IMR-90 (cell line): ENCODE measurements at regions not wholly inside any gene's neighbourhood (a gene's known extent, or its start where the extent isn't known, plus 50 kb on each side); places are given as distances from the start of the nearest gene placed in this dataset.

ENCODE experiments used
- ATAC-seq: fragments of 200-7000 bp; cut with Tn5 transposase; 2 replicates; pipeline ENCODE4 v1.9.1; 2020; ENCODE audit warnings: low read depth, mild to moderate bottlenecking, moderate library complexity
- BruUV-seq: library from RNA; stranded (reverse); fragments of 400-500 nt; replicated peaks from 2 replicates; lab custom pipeline; 2021; lab: Mats Ljungman, UMichigan
- CTCF ChIA-PET: fragments of 300-600 bp; formaldehyde crosslinking; extraction: SDS; loops from one replicate; lab custom pipeline; 2021; ENCODE audit warnings: antibody characterized with exemption; lab: Yijun Ruan, JAX
- POLR2A ChIA-PET: fragments of 300-600 bp; sonication (Branson Sonifier 250); formaldehyde crosslinking; loops from one replicate; lab custom pipeline; 2022; ENCODE audit warnings: antibody characterized with exemption; ENCODE audit not compliant: unreplicated experiment; lab: Charles Lee
- DNase-seq: peaks from one replicate; pipeline ENCODE4 v3.0.0; 2013
- H2AFZ ChIP-seq: replicated peaks from 2 replicates; pipeline ENCODE3; 2013; ENCODE audit warnings: low read length, mild to moderate bottlenecking; ENCODE audit not compliant: poor library complexity
- H2AK5ac ChIP-seq: 2 replicates; pipeline ENCODE4 v1.6.1; 2013; ENCODE audit warnings: low read depth, low read length, inconsistent platforms
- H2AK9ac ChIP-seq: replicated peaks from 2 replicates; pipeline ENCODE3; 2013; ENCODE audit warnings: mild to moderate bottlenecking, low read depth, low read length, moderate library complexity; ENCODE audit not compliant: poor library complexity
- H2BK120ac ChIP-seq: 2 replicates; pipeline ENCODE4 v1.6.1; 2013; ENCODE audit warnings: low read depth, low read length, inconsistent platforms
- H2BK15ac ChIP-seq: 3 replicates; pipeline ENCODE4 v1.6.1; 2013; ENCODE audit warnings: low read depth, low read length, inconsistent platforms
- H2BK20ac ChIP-seq: 2 replicates; pipeline ENCODE4 v1.6.1; 2013; ENCODE audit warnings: low read depth, mild to moderate bottlenecking, inconsistent platforms, low read length, moderate library complexity
- H2BK5ac ChIP-seq: 2 replicates; pipeline ENCODE4 v1.6.1; 2013; ENCODE audit warnings: mild to moderate bottlenecking, low read depth, low read length, inconsistent platforms; ENCODE audit not compliant: poor library complexity, severe bottlenecking
- H3K14ac ChIP-seq: replicated peaks from 2 replicates; pipeline ENCODE4 v1.6.1; 2013; ENCODE audit warnings: low read depth, low read length, inconsistent platforms
- H3K18ac ChIP-seq: 2 replicates; pipeline ENCODE4 v1.6.1; 2013; ENCODE audit warnings: low read depth, low read length, control low read depth
- H3K23ac ChIP-seq: 2 replicates; pipeline ENCODE4 v1.6.1; 2013; ENCODE audit warnings: low read depth, low read length, inconsistent platforms
- H3K27ac ChIP-seq: 2 replicates; pipeline ENCODE4 v1.5.1; 2013; ENCODE audit warnings: mild to moderate bottlenecking, control low read depth, low read length; ENCODE audit not compliant: insufficient read depth
- H3K27me3 ChIP-seq: 2 replicates; pipeline ENCODE4 v1.6.1; 2013; ENCODE audit warnings: low read length; ENCODE audit not compliant: control insufficient read depth, insufficient read depth
- H3K36me3 ChIP-seq: 2 replicates; pipeline ENCODE4 v1.6.1; 2013; ENCODE audit warnings: low read length, mixed read lengths; ENCODE audit not compliant: control insufficient read depth, insufficient read depth
- H3K4ac ChIP-seq: 2 replicates; pipeline ENCODE4 v1.6.1; 2013; ENCODE audit warnings: low read depth, low read length, inconsistent platforms
- H3K4me1 ChIP-seq: 2 replicates; pipeline ENCODE4 v1.6.1; 2013; ENCODE audit warnings: low read length, mixed read lengths; ENCODE audit not compliant: control insufficient read depth, insufficient read depth
- H3K4me2 ChIP-seq: 2 replicates; pipeline ENCODE4 v1.6.1; 2013; ENCODE audit warnings: low read depth, mild to moderate bottlenecking, control low read depth, low read length, moderate library complexity
- H3K4me3 ChIP-seq: 2 replicates; pipeline ENCODE4 v1.5.1; 2013; ENCODE audit warnings: low read depth, mild to moderate bottlenecking, control low read depth, low read length, moderate library complexity; ENCODE audit not compliant: insufficient read depth
- H3K56ac ChIP-seq: 2 replicates; pipeline ENCODE4 v1.6.1; 2013; ENCODE audit warnings: low read length, inconsistent platforms; ENCODE audit not compliant: insufficient read depth; ENCODE audit errors: extremely low read depth
- H3K79me1 ChIP-seq, 2 experiments: 2 replicates each; pipeline ENCODE4 v1.6.1; 2013; ENCODE audit warnings: low read length in 2 of 2, inconsistent platforms in 1 of 2, low read depth in 1 of 2
- H3K9ac ChIP-seq: 2 replicates; pipeline ENCODE4 v1.6.1; 2013; ENCODE audit warnings: low read depth, low read length, control low read depth
- H3K9me1 ChIP-seq: 2 replicates; pipeline ENCODE4 v1.6.1; 2013; ENCODE audit warnings: low read length, inconsistent platforms; ENCODE audit not compliant: insufficient read depth
- H3K9me3 ChIP-seq: 2 replicates; pipeline ENCODE4 v1.6.1; 2013; ENCODE audit warnings: low read length; ENCODE audit not compliant: control insufficient read depth, insufficient read depth
- H4K20me1 ChIP-seq: 2 replicates; pipeline ENCODE4 v1.6.1; 2013; ENCODE audit warnings: low read length, inconsistent platforms; ENCODE audit not compliant: insufficient read depth
- H4K5ac ChIP-seq: 2 replicates; pipeline ENCODE4 v1.6.1; 2013; ENCODE audit warnings: mild to moderate bottlenecking, low read depth, low read length, control low read depth
- H4K8ac ChIP-seq, 2 experiments: 2 replicates each; pipeline ENCODE4 v1.6.1; 2013; ENCODE audit warnings: low read depth in 2 of 2, low read length in 2 of 2, control low read depth in 1 of 2, inconsistent platforms in 1 of 2
- H4K91ac ChIP-seq: 2 replicates; pipeline ENCODE4 v1.6.1; 2013; ENCODE audit warnings: low read depth, low read length, inconsistent platforms; ENCODE audit not compliant: insufficient read depth
- CHD1 ChIP-seq: IDR thresholded peaks from 2 replicates; pipeline ENCODE4 v1.6.1; 2012; ENCODE audit warnings: low read depth, low read length, improper control_type of control experiment
- POLR2A ChIP-seq: IDR thresholded peaks from 2 replicates; pipeline ENCODE4 v1.6.1; 2012; ENCODE audit warnings: mild to moderate bottlenecking, low read depth, low read length
- RFX5 ChIP-seq: IDR thresholded peaks from 2 replicates; pipeline ENCODE4 v1.8.0; 2012; ENCODE audit warnings: low read depth, mild to moderate bottlenecking, low read length, moderate library complexity
- WGBS, 2 experiments: methylation state at CpG; one replicate each; pipeline versions ENCODE4 v1.1.5 to v1.1.7; 2013; ENCODE audit warnings: missing lambda C conversion rate in 2 of 2; ENCODE audit not compliant: insufficient read length in 1 of 2; ENCODE audit errors: extremely low coverage in 2 of 2; 5-methylcytosine and 5-hydroxymethylcytosine counted together
- dilution Hi-C: fragments of 300-500 bp; cut with HindIII; formaldehyde crosslinking; loops from one replicate; pipeline ENCODE4 v1.14.3; 2018; ENCODE audit warnings: low sequenced_read_pairs; ENCODE audit not compliant: unreplicated experiment
- in situ Hi-C: fragments of 300-500 bp; cut with MboI; formaldehyde crosslinking; loops from 3 replicates; pipeline ENCODE4 v1.14.3; 2019; ENCODE audit warnings: low sequenced_read_pairs, inconsistent platforms, mixed read lengths
- intact Hi-C: fragments of 100-400 bp; cut with micrococcal nuclease; formaldehyde crosslinking; loops from 2 replicates; pipeline ENCODE4 v1.10.0; 2022

GRCh38 chr2:183495079-183495478 lies 370.8 kb downstream of the NUP35 start:
- no peak overlapping the region for H4K8ac ChIP-seq
- no CpG with 5 or more reads among the region's 2 CpGs for WGBS, 2 experiments
- in situ Hi-C loops (no loop called here), intact Hi-C loops (no loop called here), dilution Hi-C loops (no loop called here)
- H2AK5ac ChIP-seq: no peak overlapping the region
- no peak overlapping the region for H3K9ac ChIP-seq
- H3K4me3 ChIP-seq: no peak overlapping the region
- H3K14ac ChIP-seq: no peak overlapping the region
- CTCF ChIA-PET: no interaction called here
- TF ChIP-seq CHD1: no peak
- no peak for TF ChIP-seq POLR2A
- TF ChIP-seq RFX5: no peak
- no peak overlapping the region for H3K56ac ChIP-seq
- no peak overlapping the region for H3K27ac ChIP-seq
- no peaks in the 10 kb centered on the region for H4K20me1 ChIP-seq
- DNase-seq (no peak), ATAC-seq (no peak)
- no peaks in the 10 kb centered on the region for H3K79me1 ChIP-seq
- H3K9me1 ChIP-seq: no peaks in the 10 kb centered on the region
- H2AK9ac ChIP-seq: no peak overlapping the region
- no peak overlapping the region for H2BK120ac ChIP-seq
- no peaks in the 10 kb centered on the region for H3K27me3 ChIP-seq
- POLR2A ChIA-PET: no interaction called here
- H2AFZ ChIP-seq: no peak overlapping the region
- no peak overlapping the region for H4K91ac ChIP-seq
- no peak overlapping the region for H3K18ac ChIP-seq
- H2BK5ac ChIP-seq: no peak overlapping the region
- H2BK20ac ChIP-seq: no peak overlapping the region
- BruUV-seq: no TSS peak
- H3K4me1 ChIP-seq: no peaks in the 10 kb centered on the region
- H3K36me3 ChIP-seq: no peaks in the 10 kb centered on the region
- no peak overlapping the region for H3K23ac ChIP-seq
- no peak overlapping the region for H2BK15ac ChIP-seq
- H3K4me2 ChIP-seq: no peak overlapping the region
- H4K5ac ChIP-seq: no peak overlapping the region
- H3K9me3 ChIP-seq: peaks cover 11% of the 10 kb centered on the region
- no peak overlapping the region for H3K4ac ChIP-seq
